Pancreas (tissue), 10 donors: ENCODE measurements at regions not wholly inside any gene's neighbourhood (a gene's known extent, or its start where the extent isn't known, plus 50 kb on each side); places are given as distances from the start of the nearest gene placed in this dataset.

ENCODE experiments used
- ATAC-seq, 4 donors: fragments of 200-7000 bp; cut with Tn5 transposase; one replicate each; pipeline versions ENCODE4 v1.8.0 to v1.9.1; 2020; ENCODE audit warnings: mild to moderate bottlenecking in 4 of 4, moderate library complexity in 4 of 4
- DNase-seq, 6 donors: peaks; one replicate each; pipeline ENCODE4 v3.0.0-alpha.2; 2020
- FAIRE-seq: peaks from 2 replicates; lab custom pipeline; 2012; peaks lifted over from hg19 to GRCh38; lab: Jason Lieb, UNC
- H3K27ac ChIP-seq, 4 donors: fragments of 200-600 bp; sonication (generic); 1 replicate in 3 of 4; 2 replicates in 1 of 4; pipeline versions ENCODE4 v1.5.0 to v1.8.0; 2020
- H3K27me3 ChIP-seq, 4 donors: fragments of 200-600 bp; one replicate each; pipeline ENCODE4 v1.8.0; 2021
- H3K36me3 ChIP-seq, 3 donors: fragments of 200-600 bp; sonication (generic) in 1 of 3; one replicate each; pipeline versions ENCODE4 v1.5.0 to v1.8.0; 2020 to 2021
- H3K4me1 ChIP-seq, 3 donors: fragments of 200-600 bp; one replicate each; pipeline ENCODE4 v1.8.0; 2021
- H3K4me3 ChIP-seq, 4 donors: fragments of 200-600 bp; sonication (generic) in 2 of 4; one replicate each; pipeline versions ENCODE4 v1.5.0 to v1.8.0; 2020 to 2021
- H3K9me3 ChIP-seq, 4 donors: fragments of 200-600 bp; one replicate each; pipeline ENCODE4 v1.8.0; 2021
- CTCF ChIP-seq, 4 donors: fragments of 200-600 bp; sonication (generic) in 3 of 4; IDR thresholded peaks; one replicate each; pipeline versions ENCODE4 v1.5.0 to v1.8.0; 2021; ENCODE audit warnings: antibody characterized with exemption in 4 of 4
- WGBS, 2 donors: extraction: QIAGEN DNeasy Blood & Tissue Kit; methylation state at CpG; one replicate each; pipeline ENCODE4 v1.1.7; 2013; 5-methylcytosine and 5-hydroxymethylcytosine counted together
- intact Hi-C, 3 donors: fragments of 100-400 bp; cut with DNase I; formaldehyde crosslinking; loops; one replicate each; pipeline versions ENCODE4 v1.11.1 to v1.14.2; 2022
- donor health status: healthy with polysubstance abuse.
- donor health status: DM: no; HTN: no; CAD: no; lungs with moderate emphysema.
- donor health status: DM: no; HTN: no; CAD: no.
- donor health status: control.
- donor health status: control.
- donor health status: Bipolar disorder and iron deficiency.
- donor health status: DM: yes; HTN: yes; CAD: no.
- donor health status: DM: no; HTN: no; CAD: no.
- donor health status: DM: no; HTN: no; CAD: no.
- donor health status: DM: yes; HTN: yes; CAD: no.

DNA sequence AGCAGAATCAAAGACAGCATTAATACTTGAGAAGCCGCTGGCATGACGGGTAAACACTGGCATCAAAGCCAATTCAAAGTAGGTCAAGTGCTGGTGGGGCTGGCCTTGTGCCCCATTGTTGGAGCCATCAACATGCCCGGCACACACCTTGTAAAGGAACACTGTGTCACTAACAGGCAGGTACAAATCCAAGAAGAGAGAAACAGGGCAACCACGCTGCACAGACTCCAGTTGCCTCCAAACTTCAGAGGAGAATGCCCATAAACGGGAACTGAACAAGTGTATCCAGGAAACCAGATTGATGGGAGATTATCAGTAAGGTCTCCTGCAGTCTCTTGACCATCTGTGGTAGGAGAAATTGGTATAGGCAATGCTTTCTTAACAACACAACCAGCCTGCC lies 127.0 kb upstream of the STXBP5 start:
- intact Hi-C loops = no loop called here
- Histone ChIP-seq H3K4me3 (no peak overlapping the region), H3K4me1 (peaks cover 18 to 24% (median 18%) of the 10 kb centered on the region in 3 donors), H3K9me3 (no peaks in the 10 kb centered on the region), H3K36me3 (no peaks in the 10 kb centered on the region), H3K27me3 (no peaks in the 10 kb centered on the region), H3K27ac (peak overlapping the region; percentile 13 to 26 (median 15))
- peak in 5 of 6 donors; percentile 57 to 83 (median 71) for DNase-seq
- TF ChIP-seq CTCF (IDR thresholded peaks at IDR 0.05) = no peak
- ATAC-seq = peak; percentile 82 to 97 (median 90)
- no peak for FAIRE-seq
- 16 to 25% methylated on average over 5 of the region's 5 CpGs for WGBS, 2 donors

DNA sequence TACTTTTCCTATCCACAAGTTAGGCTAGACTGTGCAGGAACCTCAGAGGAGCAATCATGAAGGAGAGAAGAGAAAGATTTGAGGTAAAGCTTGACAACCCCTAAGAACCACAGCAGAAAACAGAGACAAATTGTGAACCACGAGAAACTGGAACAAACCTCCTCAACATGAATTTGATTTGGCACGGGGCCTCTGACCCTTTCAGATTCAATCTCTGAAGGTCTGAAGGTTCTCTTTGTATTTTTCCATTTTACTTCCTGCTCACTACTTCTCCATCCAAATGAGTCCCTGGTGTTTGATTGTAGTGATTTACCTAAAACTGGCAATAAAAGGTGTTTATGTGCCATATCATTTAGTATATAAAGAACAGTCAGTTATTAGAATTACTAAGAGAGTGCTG lies 126.1 kb upstream of the STXBP5 start:
- no peaks in the 10 kb centered on the region for H3K9me3 ChIP-seq
- no peak for FAIRE-seq
- H3K27ac ChIP-seq = peak overlapping the region in 3 of 4 donors; percentile 8 to 26 (median 13)

DNA sequence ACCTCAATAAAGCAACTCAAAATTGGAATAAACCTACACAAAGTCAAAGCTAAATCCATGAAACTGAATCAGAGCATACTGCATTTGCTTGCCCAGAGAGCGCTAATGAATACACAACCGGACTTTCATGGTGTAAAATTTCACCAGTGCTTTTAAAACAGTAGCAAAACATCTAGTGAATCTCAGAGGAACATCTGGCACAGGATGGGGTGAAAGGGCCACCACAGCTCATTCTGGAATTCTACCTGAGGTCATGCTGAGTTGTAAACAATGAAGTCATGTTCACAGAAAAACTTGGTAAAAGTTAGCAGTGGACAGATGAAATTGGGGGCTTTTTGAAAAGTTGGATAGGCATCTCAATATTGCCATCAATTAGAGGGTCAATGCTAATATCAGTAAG lies 125.6 kb upstream of the STXBP5 start:
- 95 to 96% methylated on average over 2 of the region's 2 CpGs for WGBS, 2 donors
- H3K36me3 ChIP-seq = no peaks in the 10 kb centered on the region
- ATAC-seq (peak in 2 of 4 donors; percentile 2 to 10), DNase-seq (no peak), FAIRE-seq (no peak)
- peaks cover 18 to 24% (median 18%) of the 10 kb centered on the region in 3 donors for H3K4me1 ChIP-seq
- H3K27me3 ChIP-seq = no peaks in the 10 kb centered on the region
- H3K27ac ChIP-seq = peak overlapping the region in 2 of 4 donors; percentile 8 to 13
- no peaks in the 10 kb centered on the region for H3K9me3 ChIP-seq
- intact Hi-C loops = no loop called here
- no peak overlapping the region for H3K4me3 ChIP-seq
- TF ChIP-seq CTCF (IDR thresholded peaks at IDR 0.05) = no peak

More for the DNA sequence above, 126.1 kb upstream of the STXBP5 start:
- ATAC-seq (peak; percentile 60 to 68 (median 64)), DNase-seq (peak in 3 of 6 donors; percentile 17 to 30 (median 18))
- intact Hi-C loops = no loop called here
- no peak overlapping the region for H3K4me3 ChIP-seq
- no peak for TF ChIP-seq CTCF (IDR thresholded peaks at IDR 0.05)
- no peaks in the 10 kb centered on the region for H3K36me3 ChIP-seq
- H3K27me3 ChIP-seq = no peaks in the 10 kb centered on the region
- H3K4me1 ChIP-seq = peaks cover 18 to 24% (median 18%) of the 10 kb centered on the region in 3 donors
- WGBS, 2 donors = 15 to 20% methylated on average over 2 of the region's 2 CpGs

DNA sequence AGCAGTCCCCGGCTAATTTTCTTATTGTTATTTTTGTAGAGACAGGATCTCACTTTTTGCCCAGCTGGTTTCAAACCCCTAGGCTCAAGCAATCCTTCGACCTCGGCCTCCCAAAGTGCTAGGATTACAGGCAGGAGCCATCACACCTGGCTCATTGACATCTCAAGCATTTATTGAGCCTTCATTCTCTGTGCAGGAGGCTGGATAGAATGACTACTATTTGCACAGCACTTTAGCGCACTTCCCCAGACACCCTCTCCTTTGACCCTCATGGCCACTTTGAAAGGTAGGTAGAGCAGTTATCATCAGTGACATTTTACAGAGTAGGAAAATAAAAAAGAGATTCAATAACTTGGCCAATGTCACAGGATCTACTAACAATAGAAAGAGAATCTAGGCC lies 124.0 kb upstream of the STXBP5 start:
- no peak for TF ChIP-seq CTCF (IDR thresholded peaks at IDR 0.05)
- DNase-seq = no peak
- Histone ChIP-seq H3K27ac (no peak overlapping the region), H3K9me3 (no peaks in the 10 kb centered on the region), H3K36me3 (no peaks in the 10 kb centered on the region), H3K4me3 (no peak overlapping the region), H3K4me1 (peaks cover 18 to 24% (median 18%) of the 10 kb centered on the region in 3 donors), H3K27me3 (no peaks in the 10 kb centered on the region)
- intact Hi-C loops = no loop called here
- FAIRE-seq = no peak
- ATAC-seq = no peak
- 95 to 97% methylated on average over 4 of the region's 4 CpGs for WGBS, 2 donors

DNA sequence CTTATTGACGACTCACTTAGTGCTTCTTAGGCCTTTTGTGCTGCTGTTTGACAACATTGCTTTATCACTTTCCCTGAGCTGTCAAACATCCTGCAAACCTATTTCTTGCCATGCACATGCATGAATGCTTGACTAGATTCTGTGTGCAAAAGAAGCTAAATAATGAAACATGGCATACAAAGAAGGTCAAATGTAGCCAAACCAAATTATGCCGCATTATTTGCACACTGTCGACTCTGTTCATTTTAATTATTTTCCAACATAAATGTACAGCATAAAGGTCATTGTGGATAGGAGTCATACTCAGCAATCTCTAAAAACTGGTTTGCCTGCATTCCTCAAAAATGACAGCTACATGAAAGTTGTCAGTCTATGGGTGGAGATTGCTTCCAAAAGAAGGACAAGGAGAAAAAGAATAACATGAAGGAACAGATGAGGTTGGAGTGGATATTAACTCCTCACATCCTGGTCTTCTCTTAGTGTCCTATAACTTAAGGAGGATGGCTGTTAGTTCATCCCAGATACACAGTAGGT lies 123.1 kb upstream of the STXBP5 start:
- no peak for FAIRE-seq
- no peak for DNase-seq
- no peak overlapping the region for H3K4me3 ChIP-seq
- 16 to 19% methylated on average over 3 of the region's 3 CpGs for WGBS, 2 donors
- H3K36me3 ChIP-seq = no peaks in the 10 kb centered on the region
- intact Hi-C loops = no loop called here
- H3K4me1 ChIP-seq = peaks cover 18 to 24% (median 18%) of the 10 kb centered on the region in 3 donors
- no peak for TF ChIP-seq CTCF (IDR thresholded peaks at IDR 0.05)
- no peaks in the 10 kb centered on the region for H3K27me3 ChIP-seq
- peak in 2 of 4 donors; percentile 33 to 46 for ATAC-seq
- no peaks in the 10 kb centered on the region for H3K9me3 ChIP-seq
- H3K27ac ChIP-seq = no peak overlapping the region
